ENCODE measurements at regions not wholly inside any gene's neighbourhood (a gene's known extent, or its start where the extent isn't known, plus 50 kb on each side); places are given as distances from the start of the nearest gene placed in this dataset.

DNA sequence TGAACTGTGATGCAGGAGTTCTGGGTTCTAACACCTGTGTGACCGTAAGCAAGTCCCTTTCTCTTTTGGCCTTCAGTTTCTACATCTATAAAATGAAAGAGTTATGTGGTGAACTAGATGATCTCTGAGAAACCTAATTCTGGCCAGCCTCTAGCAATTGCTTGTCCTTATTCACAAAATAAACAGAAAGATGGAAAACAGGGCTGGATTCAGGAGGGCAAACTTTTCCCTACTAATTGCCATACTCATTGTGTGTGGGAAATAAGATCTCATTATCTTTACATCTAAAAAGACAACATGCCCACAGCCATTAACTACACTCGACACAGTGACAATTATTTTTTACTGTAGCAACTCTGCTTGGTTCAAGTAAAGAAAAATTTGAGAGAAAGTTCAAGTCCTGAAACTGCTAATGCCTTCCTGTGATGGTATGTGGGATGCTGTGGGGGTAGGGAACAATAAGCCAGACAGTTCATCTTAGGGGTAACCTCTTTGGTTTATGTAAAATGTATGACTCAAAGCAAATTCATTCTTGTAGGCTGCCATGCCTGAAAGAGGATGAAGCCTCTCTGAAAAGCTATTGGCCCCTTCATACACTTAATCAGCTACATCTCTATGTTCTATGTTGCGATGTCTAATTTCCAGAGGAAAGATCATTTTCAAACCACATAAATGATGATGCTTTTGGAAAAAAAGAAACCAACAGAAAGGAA lies 177.6 kb upstream of the BCL6 start:
- TF ChIP-seq, protein P1, sequence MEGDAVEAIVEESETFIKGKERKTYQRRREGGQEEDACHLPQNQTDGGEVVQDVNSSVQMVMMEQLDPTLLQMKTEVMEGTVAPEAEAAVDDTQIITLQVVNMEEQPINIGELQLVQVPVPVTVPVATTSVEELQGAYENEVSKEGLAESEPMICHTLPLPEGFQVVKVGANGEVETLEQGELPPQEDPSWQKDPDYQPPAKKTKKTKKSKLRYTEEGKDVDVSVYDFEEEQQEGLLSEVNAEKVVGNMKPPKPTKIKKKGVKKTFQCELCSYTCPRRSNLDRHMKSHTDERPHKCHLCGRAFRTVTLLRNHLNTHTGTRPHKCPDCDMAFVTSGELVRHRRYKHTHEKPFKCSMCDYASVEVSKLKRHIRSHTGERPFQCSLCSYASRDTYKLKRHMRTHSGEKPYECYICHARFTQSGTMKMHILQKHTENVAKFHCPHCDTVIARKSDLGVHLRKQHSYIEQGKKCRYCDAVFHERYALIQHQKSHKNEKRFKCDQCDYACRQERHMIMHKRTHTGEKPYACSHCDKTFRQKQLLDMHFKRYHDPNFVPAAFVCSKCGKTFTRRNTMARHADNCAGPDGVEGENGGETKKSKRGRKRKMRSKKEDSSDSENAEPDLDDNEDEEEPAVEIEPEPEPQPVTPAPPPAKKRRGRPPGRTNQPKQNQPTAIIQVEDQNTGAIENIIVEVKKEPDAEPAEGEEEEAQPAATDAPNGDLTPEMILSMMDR (IDR thresholded peaks at IDR 0.05): no peak
- TF ChIP-seq POLR2A (IDR thresholded peaks at IDR 0.05): no peak

Data from uterus (tissue), 2 donors.